Ovary (tissue), 3 donors: ENCODE measurements at regions not wholly inside any gene's neighbourhood (a gene's known extent, or its start where the extent isn't known, plus 50 kb on each side); places are given as distances from the start of the nearest gene placed in this dataset.

Source experiments
- CTCF ChIP-seq, 3 donors: fragments of 450-650 bp in 2 of 3; fragments of 200-600 bp in 1 of 3; IDR thresholded peaks; one replicate each; pipeline versions ENCODE4 v1.5.1 to v1.8.0; 2016 to 2022; ENCODE audit warnings: antibody characterized with exemption in 3 of 3, mild to moderate bottlenecking in 1 of 3
- EP300 ChIP-seq: sonication (generic); formaldehyde crosslinking; IDR thresholded peaks from one replicate; pipeline ENCODE4 v1.6.1; 2017; ENCODE audit warnings: antibody characterized with exemption
- POLR2A ChIP-seq: fragments of 450-650 bp; IDR thresholded peaks from one replicate; pipeline ENCODE4 v1.6.1; 2017; ENCODE audit warnings: antibody characterized with exemption, mild to moderate bottlenecking, moderate library complexity
- donor health status: DM: no; HTN: no; CAD: no.

- TF ChIP-seq POLR2A (no peak), CTCF (IDR thresholded peaks at IDR 0.05) (no peak), EP300 (no peak)
Observed at GRCh38 chr3:105246536-105246935, 120.2 kb upstream of the ALCAM start.
